Thyroid gland (tissue), 4 donors: ENCODE measurements at regions not wholly inside any gene's neighbourhood (a gene's known extent, or its start where the extent isn't known, plus 50 kb on each side); places are given as distances from the start of the nearest gene placed in this dataset.

Experiments
- DNase-seq, 2 donors: peaks; one replicate each; pipeline ENCODE4 v3.0.0-alpha.2; 2019
- H3K27ac ChIP-seq, 3 donors: fragments of 200-600 bp; sonication (generic); 1 replicate in 2 of 3; 2 replicates in 1 of 3; pipeline ENCODE4 v1.5.1; 2016 to 2019; ENCODE audit warnings: mild to moderate bottlenecking in 1 of 3, moderate library complexity in 1 of 3
- H3K27me3 ChIP-seq: fragments of 200-600 bp; sonication (generic); one replicate; pipeline ENCODE4 v1.5.1; 2019
- H3K36me3 ChIP-seq, 2 donors: fragments of 200-600 bp; sonication (generic); one replicate each; pipeline ENCODE4 v1.5.1; 2016 to 2019
- H3K4me1 ChIP-seq, 2 donors: fragments of 200-600 bp; sonication (generic); one replicate each; pipeline ENCODE4 v1.5.1; 2017 to 2019
- H3K4me3 ChIP-seq, 3 donors: fragments of 200-600 bp; sonication (generic); replicated peaks in 1 of 3; 1 replicate in 2 of 3; 2 replicates in 1 of 3; pipeline ENCODE4 v1.5.1; 2016; ENCODE audit warnings: mild to moderate bottlenecking in 1 of 3
- H3K9me3 ChIP-seq: fragments of 200-600 bp; sonication (generic); one replicate; pipeline ENCODE4 v1.5.1; 2017
- CTCF ChIP-seq, 6 experiments: fragments of 200-600 bp in 3 of 6; fragments of 450-650 bp in 3 of 6; sonication (generic) in 3 of 6; IDR thresholded peaks; one replicate each; pipeline ENCODE4 v1.5.1; 2016 to 2019; ENCODE audit warnings: antibody characterized with exemption in 6 of 6, mild to moderate bottlenecking in 2 of 6, inconsistent platforms in 1 of 6, moderate library complexity in 1 of 6
- POLR2A ChIP-seq, 2 donors: fragments of 450-650 bp; IDR thresholded peaks; one replicate each; pipeline ENCODE4 v1.6.1; 2017; ENCODE audit warnings: antibody characterized with exemption in 2 of 2, mild to moderate bottlenecking in 2 of 2, moderate library complexity in 1 of 2
- WGBS, 2 donors: methylation state at CpG; one replicate each; pipeline ENCODE4 v1.1.5; 2017; 5-methylcytosine and 5-hydroxymethylcytosine counted together
- intact Hi-C: fragments of 100-400 bp; cut with DNase I; formaldehyde crosslinking; loops from one replicate; pipeline ENCODE4 v1.15.1; 2023

DNA sequence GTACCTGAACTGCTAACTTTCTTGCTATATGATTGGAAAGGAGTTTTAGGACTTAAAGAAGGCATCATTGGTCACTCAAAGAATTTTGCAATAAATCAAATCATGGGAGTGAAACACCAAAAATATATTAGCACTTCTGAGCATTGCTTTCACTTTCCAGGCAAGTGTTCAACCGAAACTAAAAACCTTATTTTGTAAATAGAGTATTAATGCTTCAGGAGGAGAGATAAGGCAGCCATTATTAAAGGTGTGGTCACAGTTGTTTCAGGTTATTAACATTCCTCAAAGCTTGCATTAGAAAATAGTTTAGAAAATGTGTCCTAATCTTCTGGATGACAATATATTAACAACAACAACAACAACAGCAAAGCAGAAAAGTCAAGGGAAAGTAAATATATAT lies 92.3 kb upstream of the TLL1 start:
- no peak for DNase-seq
- Histone ChIP-seq H3K36me3 (no peaks in the 10 kb centered on the region), H3K27ac (no peak overlapping the region), H3K4me1 (no peaks in the 10 kb centered on the region), H3K9me3 (no peaks in the 10 kb centered on the region), H3K27me3 (no peaks in the 10 kb centered on the region), H3K4me3 (no peak overlapping the region)
- WGBS, 2 donors, result 74 to 90% methylated on average over 1 of the region's 1 CpG
- intact Hi-C loops, result no loop called here
- TF ChIP-seq CTCF (IDR thresholded peaks at IDR 0.05) (no peak), POLR2A (IDR thresholded peaks at IDR 0.05) (no peak)

DNA sequence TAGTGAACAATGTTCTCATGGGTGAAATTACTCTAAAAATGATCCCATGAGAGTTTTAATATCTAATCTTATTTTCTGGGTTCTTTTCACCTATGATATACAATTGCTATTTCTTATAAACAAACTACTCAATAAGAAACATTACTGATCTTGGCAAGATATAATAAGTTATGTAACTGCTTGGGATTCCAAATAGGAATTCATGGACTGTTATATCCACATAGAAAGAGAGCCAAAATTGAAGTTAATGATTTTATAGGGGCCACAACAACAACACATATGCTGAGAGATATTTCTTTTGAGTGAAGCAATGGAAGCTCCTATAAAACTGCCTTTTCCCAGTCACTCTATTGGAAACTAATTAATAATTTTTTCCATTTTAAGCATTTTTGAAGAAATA lies 90.4 kb upstream of the TLL1 start:
- DNase-seq, result no peak
- intact Hi-C loops, result no loop called here
- no peaks in the 10 kb centered on the region for H3K27me3 ChIP-seq
- no peaks in the 10 kb centered on the region for H3K9me3 ChIP-seq
- no peak overlapping the region for H3K4me3 ChIP-seq
- no peaks in the 10 kb centered on the region for H3K36me3 ChIP-seq
- TF ChIP-seq CTCF (IDR thresholded peaks at IDR 0.05), result no peak
- no peak for TF ChIP-seq POLR2A (IDR thresholded peaks at IDR 0.05)
- H3K4me1 ChIP-seq, result no peaks in the 10 kb centered on the region
- no peak overlapping the region for H3K27ac ChIP-seq

GRCh38 chr4:165783626-165784025 lies 89.4 kb upstream of the TLL1 start:
- Histone ChIP-seq H3K4me1 (no peaks in the 10 kb centered on the region), H3K4me3 (no peak overlapping the region), H3K27ac (no peak overlapping the region), H3K9me3 (no peaks in the 10 kb centered on the region), H3K27me3 (no peaks in the 10 kb centered on the region), H3K36me3 (no peaks in the 10 kb centered on the region)
- no peak for TF ChIP-seq CTCF (IDR thresholded peaks at IDR 0.05)
- TF ChIP-seq POLR2A (IDR thresholded peaks at IDR 0.05), result no peak
- intact Hi-C loops, result no loop called here
- 33 to 37% methylated on average over 3 of the region's 3 CpGs for WGBS, 2 donors
- no peak for DNase-seq

- Histone ChIP-seq H3K36me3 (no peaks in the 10 kb centered on the region), H3K27ac (no peak overlapping the region), H3K9me3 (no peaks in the 10 kb centered on the region), H3K4me1 (no peaks in the 10 kb centered on the region), H3K4me3 (no peak overlapping the region), H3K27me3 (no peaks in the 10 kb centered on the region)
- intact Hi-C loops, result no loop called here
- WGBS, 2 donors, result 70 to 75% methylated on average over 1 of the region's 1 CpG
- TF ChIP-seq POLR2A (IDR thresholded peaks at IDR 0.05) (no peak), CTCF (IDR thresholded peaks at IDR 0.05) (no peak)
- DNase-seq, result peak in 1 of 2 donors; percentile 23
Measured at GRCh38 chr4:165784672-165785071, 88.4 kb upstream of the TLL1 start.

DNA sequence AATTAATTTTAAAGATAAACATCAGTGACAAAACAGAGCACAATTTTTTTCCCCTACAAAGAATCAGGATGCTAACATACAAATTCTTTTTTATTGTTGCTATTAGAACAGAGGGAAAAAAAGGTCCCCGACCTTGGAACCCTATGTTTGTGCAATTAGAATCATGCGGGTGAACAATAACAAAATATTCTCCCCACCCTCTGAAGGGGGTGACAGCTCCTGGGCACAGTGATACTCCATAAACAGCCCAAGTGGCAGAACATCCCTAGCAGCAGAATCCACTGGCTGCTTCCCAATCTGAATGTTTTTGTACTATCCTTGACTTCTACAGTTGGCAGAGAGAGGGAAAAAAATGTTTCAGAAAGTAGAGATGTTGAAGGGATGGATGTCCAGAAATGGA lies 87.7 kb upstream of the TLL1 start:
- no peak for DNase-seq
- Histone ChIP-seq H3K4me1 (no peaks in the 10 kb centered on the region), H3K27me3 (no peaks in the 10 kb centered on the region), H3K9me3 (no peaks in the 10 kb centered on the region), H3K36me3 (no peaks in the 10 kb centered on the region), H3K4me3 (no peak overlapping the region), H3K27ac (no peak overlapping the region)
- intact Hi-C loops, result no loop called here
- TF ChIP-seq CTCF (IDR thresholded peaks at IDR 0.05) (no peak), POLR2A (IDR thresholded peaks at IDR 0.05) (no peak)
- WGBS, 2 donors, result 82 to 85% methylated on average over 2 of the region's 2 CpGs
